ENCODE measurements at regions not wholly inside any gene's neighbourhood (a gene's known extent, or its start where the extent isn't known, plus 50 kb on each side); places are given as distances from the start of the nearest gene placed in this dataset.

DNA sequence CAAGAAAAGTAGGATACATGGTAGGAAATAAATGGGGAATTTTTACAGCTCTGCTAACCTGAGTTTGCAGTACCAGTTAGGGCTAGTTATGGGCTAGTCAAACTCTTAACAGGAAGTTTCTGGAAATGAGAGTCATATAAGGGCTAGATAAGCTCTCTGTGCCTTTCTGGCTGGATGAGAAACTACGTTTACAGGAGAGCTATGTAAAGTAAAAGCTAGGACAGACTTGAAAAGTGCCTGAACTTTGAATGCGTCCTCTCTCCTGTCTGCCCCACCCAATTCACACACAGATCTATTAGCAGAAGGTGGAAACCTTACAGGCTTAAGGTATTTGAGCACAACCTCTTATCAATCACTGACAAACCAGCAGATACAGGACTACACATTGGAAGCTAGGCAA is 167.1 kb downstream of the SNX19 start:
- H3K4me1 Mint-ChIP-seq, result no peaks in the 10 kb centered on the region
- H3K9me3 Mint-ChIP-seq (ENCODE audit: insufficient read depth), result no peaks in the 10 kb centered on the region
- no peak overlapping the region for H3K27ac ChIP-seq (ENCODE audit: low read length in 2 of 2)
- POLR2A ChIA-PET, result no interaction called here
- CTCF ChIA-PET, result no interaction called here
- intact Hi-C loops (cut with micrococcal nuclease), result no loop called here
- TF ChIP-seq, protein P1, sequence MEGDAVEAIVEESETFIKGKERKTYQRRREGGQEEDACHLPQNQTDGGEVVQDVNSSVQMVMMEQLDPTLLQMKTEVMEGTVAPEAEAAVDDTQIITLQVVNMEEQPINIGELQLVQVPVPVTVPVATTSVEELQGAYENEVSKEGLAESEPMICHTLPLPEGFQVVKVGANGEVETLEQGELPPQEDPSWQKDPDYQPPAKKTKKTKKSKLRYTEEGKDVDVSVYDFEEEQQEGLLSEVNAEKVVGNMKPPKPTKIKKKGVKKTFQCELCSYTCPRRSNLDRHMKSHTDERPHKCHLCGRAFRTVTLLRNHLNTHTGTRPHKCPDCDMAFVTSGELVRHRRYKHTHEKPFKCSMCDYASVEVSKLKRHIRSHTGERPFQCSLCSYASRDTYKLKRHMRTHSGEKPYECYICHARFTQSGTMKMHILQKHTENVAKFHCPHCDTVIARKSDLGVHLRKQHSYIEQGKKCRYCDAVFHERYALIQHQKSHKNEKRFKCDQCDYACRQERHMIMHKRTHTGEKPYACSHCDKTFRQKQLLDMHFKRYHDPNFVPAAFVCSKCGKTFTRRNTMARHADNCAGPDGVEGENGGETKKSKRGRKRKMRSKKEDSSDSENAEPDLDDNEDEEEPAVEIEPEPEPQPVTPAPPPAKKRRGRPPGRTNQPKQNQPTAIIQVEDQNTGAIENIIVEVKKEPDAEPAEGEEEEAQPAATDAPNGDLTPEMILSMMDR (IDR thresholded peaks at IDR 0.05), result no peak
- no peak for TF ChIP-seq EZH2 (IDR thresholded peaks at IDR 0.05; ENCODE audit: borderline replicate concordance, insufficient read depth, low read depth, low read length, poor library complexity, severe bottlenecking)
- H3K27me3 ChIP-seq (replicated peaks in 1 of 4; ENCODE audit: control extremely low read depth in 1 of 4, control insufficient read depth in 3 of 4, insufficient read depth in 4 of 4, low read length in 3 of 4), result peaks cover 0 to 7% (median 0%) of the 10 kb centered on the region in 4 experiments
- WGBS (ENCODE audit: insufficient coverage), result no CpG with 5 or more reads among the region's 2 CpGs
- H4K20me1 ChIP-seq (ENCODE audit: control insufficient read depth, insufficient read depth, low read length, poor library complexity, severe bottlenecking), result no peaks in the 10 kb centered on the region
- peaks cover 0 to 2% (median 0%) of the 10 kb centered on the region in 3 donors for H3K9me3 ChIP-seq (ENCODE audit: control extremely low read depth in 1 of 3, control insufficient read depth in 2 of 3, insufficient read depth in 1 of 3, low read length in 2 of 3)
- no peaks in the 10 kb centered on the region for H3K36me3 ChIP-seq (replicated peaks in 1 of 2; ENCODE audit: control extremely low read depth in 1 of 2, control insufficient read depth in 1 of 2, extremely low read depth in 1 of 2, insufficient read depth in 2 of 2, low read length in 1 of 2)
- H3K79me2 ChIP-seq (ENCODE audit: control insufficient read depth, insufficient read depth, low read length), result no peaks in the 10 kb centered on the region
- DNase-seq, result no peak
- H3K4me1 ChIP-seq (ENCODE audit: control insufficient read depth in 2 of 2, insufficient read depth in 2 of 2, low read length in 2 of 2), result no peaks in the 10 kb centered on the region
- no peak overlapping the region for H3K4me3 Mint-ChIP-seq
- H3K27me3 Mint-ChIP-seq, result peaks cover 15% of the 10 kb centered on the region
- no peak overlapping the region for H2AFZ ChIP-seq (ENCODE audit: insufficient read depth, low read depth, low read length, poor library complexity, severe bottlenecking)
- no peak overlapping the region for H3K9ac ChIP-seq (ENCODE audit: low read length)
- no peak overlapping the region for H3K4me2 ChIP-seq (replicated peaks; ENCODE audit: low read depth, low read length, poor library complexity, severe bottlenecking)
- ATAC-seq (ENCODE audit: low read depth), result no peak
- no peak overlapping the region for H3K27ac Mint-ChIP-seq
- H3K4me3 ChIP-seq (ENCODE audit: control extremely low read depth in 1 of 5, extremely low read depth in 1 of 5, insufficient read depth in 1 of 5, low read depth in 2 of 5, low read length in 4 of 5), result no peak overlapping the region

DNA sequence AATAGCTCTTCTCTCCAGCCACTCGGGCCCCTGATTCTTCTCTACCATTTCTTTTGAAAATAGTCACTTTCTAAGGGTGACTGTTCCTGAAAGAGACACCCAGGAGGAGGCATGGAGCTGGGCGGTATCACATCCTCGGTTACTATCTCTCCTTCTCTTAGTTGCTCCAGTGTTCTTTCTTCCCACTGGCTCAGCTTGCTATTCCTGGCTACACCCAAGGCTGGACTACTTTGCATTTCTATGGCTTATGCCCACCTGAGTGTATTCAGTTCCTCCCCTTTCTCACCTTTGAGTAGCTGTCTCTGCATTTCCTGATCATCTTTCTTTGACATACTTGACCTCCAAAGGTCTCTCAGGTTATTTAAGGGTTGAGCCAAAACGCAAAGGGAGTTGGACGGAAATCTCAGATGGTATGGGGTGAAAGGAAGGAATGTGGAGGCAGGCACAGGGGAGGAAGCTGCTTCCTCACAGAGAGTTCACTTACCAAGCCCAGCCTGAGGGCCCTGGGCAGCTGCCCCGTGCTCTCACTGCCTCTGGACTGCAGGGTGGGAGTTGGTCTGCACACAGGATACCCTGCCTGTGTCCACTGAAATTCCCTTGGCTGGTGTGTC is 155.7 kb downstream of the SNX19 start:
- H4K20me1 ChIP-seq (ENCODE audit: control insufficient read depth, insufficient read depth, low read length, poor library complexity, severe bottlenecking), result no peaks in the 10 kb centered on the region
- peaks cover 4% of the 10 kb centered on the region for H3K27me3 Mint-ChIP-seq
- H3K27ac Mint-ChIP-seq, result no peak overlapping the region
- H3K4me2 ChIP-seq (replicated peaks; ENCODE audit: low read depth, low read length, poor library complexity, severe bottlenecking), result no peak overlapping the region
- intact Hi-C loops (cut with micrococcal nuclease), result no loop called here
- H3K4me3 Mint-ChIP-seq, result no peak overlapping the region
- no peaks in the 10 kb centered on the region for H3K9me3 ChIP-seq (ENCODE audit: control extremely low read depth in 1 of 3, control insufficient read depth in 2 of 3, insufficient read depth in 1 of 3, low read length in 2 of 3)
- no peaks in the 10 kb centered on the region for H3K36me3 ChIP-seq (replicated peaks in 1 of 2; ENCODE audit: control extremely low read depth in 1 of 2, control insufficient read depth in 1 of 2, extremely low read depth in 1 of 2, insufficient read depth in 2 of 2, low read length in 1 of 2)
- H3K79me2 ChIP-seq (ENCODE audit: control insufficient read depth, insufficient read depth, low read length), result no peaks in the 10 kb centered on the region
- H3K27ac ChIP-seq (ENCODE audit: low read length in 2 of 2), result no peak overlapping the region
- H3K27me3 ChIP-seq (replicated peaks in 1 of 4; ENCODE audit: control extremely low read depth in 1 of 4, control insufficient read depth in 3 of 4, insufficient read depth in 4 of 4, low read length in 3 of 4), result no peaks in the 10 kb centered on the region
- no peaks in the 10 kb centered on the region for H3K4me1 ChIP-seq (ENCODE audit: control insufficient read depth in 2 of 2, insufficient read depth in 2 of 2, low read length in 2 of 2)
- H2AFZ ChIP-seq (ENCODE audit: insufficient read depth, low read depth, low read length, poor library complexity, severe bottlenecking), result no peak overlapping the region
- DNase-seq (no peak), ATAC-seq (ENCODE audit: low read depth) (no peak)
- H3K9me3 Mint-ChIP-seq (ENCODE audit: insufficient read depth), result no peaks in the 10 kb centered on the region
- ChIA-PET POLR2A (no interaction called here), CTCF (no interaction called here)
- no peak overlapping the region for H3K9ac ChIP-seq (ENCODE audit: low read length)
- no peak for TF ChIP-seq EZH2 (IDR thresholded peaks at IDR 0.05; ENCODE audit: borderline replicate concordance, insufficient read depth, low read depth, low read length, poor library complexity, severe bottlenecking)
- TF ChIP-seq, protein P1 (IDR thresholded peaks at IDR 0.05), result no peak
- WGBS (ENCODE audit: insufficient coverage), result 68% methylated on average over 6 of the region's 6 CpGs
- no peak overlapping the region for H3K4me3 ChIP-seq (ENCODE audit: control extremely low read depth in 1 of 5, extremely low read depth in 1 of 5, insufficient read depth in 1 of 5, low read depth in 2 of 5, low read length in 4 of 5)
- no peaks in the 10 kb centered on the region for H3K4me1 Mint-ChIP-seq

Measured in B cell (primary cell).